Right kidney (tissue), 1 donor: ENCODE measurements at regions not wholly inside any gene's neighbourhood (a gene's known extent, or its start where the extent isn't known, plus 50 kb on each side); places are given as distances from the start of the nearest gene placed in this dataset.

ENCODE experiments used
- DNase-seq: peaks from one replicate; pipeline ENCODE4 v3.0.0-alpha.2; 2016

- DNase-seq, result no peak
These were observed 1490.8 kb upstream of the TMEM132C start for GRCh38 chr12:126776026-126776655.

- no peak for DNase-seq
These were observed 1486.6 kb upstream of the TMEM132C start for GRCh38 chr12:126780343-126780742.

GRCh38 chr12:126781593-126781992, 1485.4 kb upstream of the TMEM132C start:
- no peak for DNase-seq

GRCh38 chr12:126782083-126782482, 1484.9 kb upstream of the TMEM132C start:
- DNase-seq, result no peak

GRCh38 chr12:126784328-126784921, 1482.5 kb upstream of the TMEM132C start:
- DNase-seq, result peak; percentile 3

GRCh38 chr12:126789963-126790362, 1477.0 kb upstream of the TMEM132C start:
- DNase-seq, result no peak

GRCh38 chr12:126791122-126791521, 1475.8 kb upstream of the TMEM132C start:
- DNase-seq, result no peak

- no peak for DNase-seq
These were observed 1474.6 kb upstream of the TMEM132C start for GRCh38 chr12:126792411-126792810.

GRCh38 chr12:126797525-126797924, 1469.4 kb upstream of the TMEM132C start:
- DNase-seq, result no peak

- no peak for DNase-seq
These were observed 1468.5 kb upstream of the TMEM132C start for GRCh38 chr12:126798449-126798848.

- no peak for DNase-seq
These were observed 1459.6 kb upstream of the TMEM132C start for GRCh38 chr12:126807312-126807865.

GRCh38 chr12:126811391-126811790, 1455.6 kb upstream of the TMEM132C start:
- no peak for DNase-seq

- no peak for DNase-seq
These were observed 1447.4 kb upstream of the TMEM132C start for GRCh38 chr12:126819554-126819953.

GRCh38 chr12:126830778-126831680, 1435.9 kb upstream of the TMEM132C start:
- DNase-seq, result no peak

GRCh38 chr12:126837697-126838096, 1429.3 kb upstream of the TMEM132C start:
- DNase-seq, result no peak

GRCh38 chr12:126843915-126844669, 1422.9 kb upstream of the TMEM132C start:
- no peak for DNase-seq

- DNase-seq, result no peak
These were observed 1419.9 kb upstream of the TMEM132C start for GRCh38 chr12:126847005-126847629.

GRCh38 chr12:126855768-126856167, 1411.2 kb upstream of the TMEM132C start:
- DNase-seq, result no peak

- no peak for DNase-seq
These were observed 1410.0 kb upstream of the TMEM132C start for GRCh38 chr12:126856958-126857357.

GRCh38 chr12:126858560-126858959, 1408.4 kb upstream of the TMEM132C start:
- DNase-seq, result no peak

GRCh38 chr12:126860210-126860609, 1406.8 kb upstream of the TMEM132C start:
- no peak for DNase-seq

- DNase-seq, result no peak
These were observed 1404.5 kb upstream of the TMEM132C start for GRCh38 chr12:126862500-126862899.
